Karpas-422 (cell line): ENCODE measurements at regions not wholly inside any gene's neighbourhood (a gene's known extent, or its start where the extent isn't known, plus 50 kb on each side); places are given as distances from the start of the nearest gene placed in this dataset.

ENCODE experiments used
- DNase-seq: peaks from one replicate; pipeline ENCODE4 v3.0.0-alpha.2; 2015
- H2AFZ ChIP-seq: fragments of 200-600 bp; sonication (generic); 2 replicates; pipeline ENCODE4 v1.6.1; 2014; ENCODE audit warnings: antibody characterized with exemption, low read length, mixed read lengths
- H3K27ac ChIP-seq: fragments of 200-600 bp; sonication (generic); 2 replicates; pipeline ENCODE4 v1.5.1; 2014; ENCODE audit warnings: mild to moderate bottlenecking, low read length, moderate library complexity
- H3K27me3 ChIP-seq: fragments of 200-600 bp; sonication (generic); 2 replicates; pipeline ENCODE4 v1.6.1; 2014; ENCODE audit warnings: low read length, mixed read lengths
- H3K36me3 ChIP-seq: fragments of 200-600 bp; sonication (generic); 2 replicates; pipeline ENCODE4 v1.6.1; 2014; ENCODE audit warnings: low read length, mixed read lengths; ENCODE audit not compliant: insufficient read depth
- H3K4me1 ChIP-seq: fragments of 200-600 bp; sonication (generic); 2 replicates; pipeline ENCODE4 v1.6.1; 2014; ENCODE audit warnings: mild to moderate bottlenecking, low read length, mixed read lengths
- H3K4me2 ChIP-seq: fragments of 200-600 bp; sonication (generic); 2 replicates; pipeline ENCODE4 v1.6.1; 2014; ENCODE audit warnings: low read length, low read depth, mild to moderate bottlenecking; ENCODE audit not compliant: poor library complexity, severe bottlenecking
- H3K4me3 ChIP-seq: fragments of 200-600 bp; sonication (generic); 2 replicates; pipeline ENCODE4 v1.5.1; 2014; ENCODE audit warnings: mild to moderate bottlenecking, antibody characterized with exemption, low read length, mixed read lengths
- H3K79me2 ChIP-seq: fragments of 200-600 bp; sonication (generic); 2 replicates; pipeline ENCODE4 v1.6.1; 2014; ENCODE audit warnings: mild to moderate bottlenecking, low read length, mixed read lengths
- H3K9ac ChIP-seq: fragments of 200-600 bp; sonication (generic); 2 replicates; pipeline ENCODE4 v1.6.0; 2014; ENCODE audit warnings: low read length
- H3K9me2 ChIP-seq: fragments of 200-600 bp; sonication (generic), shearing (Covaris generic); replicated peaks from 2 replicates; pipeline ENCODE4 v1.6.0; 2014; ENCODE audit warnings: mild to moderate bottlenecking, low read length, moderate library complexity; ENCODE audit not compliant: insufficient read depth
- H3K9me3 ChIP-seq: fragments of 300-700, 200-600 bp; sonication (generic); 2 replicates; pipeline ENCODE4 v1.6.1; 2014; ENCODE audit warnings: low read length, mixed read lengths
- H4K20me1 ChIP-seq: fragments of 200-600 bp; sonication (generic); 2 replicates; pipeline ENCODE4 v1.6.1; 2014; ENCODE audit warnings: mild to moderate bottlenecking, antibody characterized with exemption, low read length, low read depth; ENCODE audit not compliant: insufficient read depth

- no peaks in the 10 kb centered on the region for H3K9me2 ChIP-seq
- no peak overlapping the region for H2AFZ ChIP-seq
- no peaks in the 10 kb centered on the region for H3K36me3 ChIP-seq
- H3K4me1 ChIP-seq, result no peaks in the 10 kb centered on the region
- H3K27me3 ChIP-seq, result 0 out of 2 replicates have a peak, but pooled peaks cover 5% of the 10 kb centered on the region
- no peaks in the 10 kb centered on the region for H4K20me1 ChIP-seq
- H3K9ac ChIP-seq, result no peak overlapping the region
- H3K9me3 ChIP-seq, result no peaks in the 10 kb centered on the region
- DNase-seq, result no peak
- H3K79me2 ChIP-seq, result no peaks in the 10 kb centered on the region
- no peak overlapping the region for H3K4me3 ChIP-seq
- H3K4me2 ChIP-seq, result no peak overlapping the region
- H3K27ac ChIP-seq, result no peak overlapping the region
These were observed 192.7 kb downstream of the ANAPC10 start for GRCh38 chr4:144905286-144905685.

DNA sequence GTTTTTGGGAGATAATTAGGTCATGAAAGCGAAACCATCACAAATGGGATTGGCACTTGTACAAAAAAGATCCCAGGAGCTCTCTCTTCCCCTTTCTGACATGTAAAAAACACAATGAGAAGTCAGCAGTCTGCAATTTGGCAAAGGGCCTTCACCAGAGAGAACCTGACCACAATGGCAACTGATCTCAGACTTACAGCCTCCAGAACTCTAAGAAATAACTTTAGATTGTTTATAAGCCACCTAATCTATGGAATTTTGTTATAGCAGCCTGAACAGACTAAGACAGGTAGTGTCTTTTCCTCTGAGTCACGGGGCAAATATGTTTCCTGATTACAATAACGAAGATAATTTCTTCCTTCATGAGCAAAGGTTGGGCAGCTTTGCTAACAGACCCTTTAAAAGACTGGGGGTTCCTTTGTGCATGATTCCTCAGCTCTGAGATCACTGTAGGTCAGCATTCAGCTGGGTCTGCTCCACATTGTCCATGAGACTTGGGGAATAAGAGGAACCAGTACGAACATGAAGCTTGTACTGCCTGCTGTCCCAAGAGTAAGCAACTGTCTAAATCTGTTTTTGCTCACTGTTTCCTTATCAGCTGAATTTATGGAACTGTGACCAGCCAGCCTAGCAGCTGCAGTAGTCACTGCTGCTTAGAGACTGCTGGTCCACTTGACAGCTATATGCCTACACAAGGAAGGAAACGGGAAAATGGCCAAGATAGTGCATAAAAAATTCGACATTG is 191.6 kb downstream of the ANAPC10 start:
- Histone ChIP-seq H3K79me2 (no peaks in the 10 kb centered on the region), H3K27me3 (0 out of 2 replicates have a peak, but pooled peaks cover 5% of the 10 kb centered on the region), H3K4me1 (no peaks in the 10 kb centered on the region), H3K36me3 (no peaks in the 10 kb centered on the region), H2AFZ (no peak overlapping the region), H3K27ac (no peak overlapping the region), H3K9ac (no peak overlapping the region), H3K4me2 (no peak overlapping the region), H4K20me1 (no peaks in the 10 kb centered on the region), H3K9me2 (no peaks in the 10 kb centered on the region), H3K4me3 (no peak overlapping the region), H3K9me3 (no peaks in the 10 kb centered on the region)
- no peak for DNase-seq

DNA sequence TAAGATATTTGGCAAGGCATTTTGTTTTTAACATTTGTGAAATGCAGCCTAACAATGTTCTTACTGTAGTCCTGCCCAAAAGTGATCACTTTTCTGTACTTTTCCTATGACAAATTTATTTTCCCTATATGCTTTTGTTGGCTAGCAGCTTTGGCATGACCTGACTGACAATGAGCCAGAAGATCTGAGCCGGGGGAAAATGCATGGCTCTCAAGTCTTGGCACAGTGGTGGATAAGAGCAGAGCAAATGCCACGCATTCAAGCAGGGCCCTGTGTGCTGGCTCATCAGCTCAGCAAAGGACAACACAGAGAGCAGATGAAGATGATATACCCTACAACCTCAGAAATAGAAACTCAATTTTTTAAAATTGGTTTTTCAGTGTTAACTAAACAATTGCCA is 187.3 kb downstream of the ANAPC10 start:
- no peak overlapping the region for H3K27ac ChIP-seq
- no peaks in the 10 kb centered on the region for H3K79me2 ChIP-seq
- no peak overlapping the region for H3K4me3 ChIP-seq
- H3K9ac ChIP-seq, result no peak overlapping the region
- no peaks in the 10 kb centered on the region for H3K4me1 ChIP-seq
- no peaks in the 10 kb centered on the region for H3K9me3 ChIP-seq
- no peak for DNase-seq
- H3K27me3 ChIP-seq, result 0 out of 2 replicates have a peak, but pooled peaks cover 5% of the 10 kb centered on the region
- no peak overlapping the region for H3K4me2 ChIP-seq
- H2AFZ ChIP-seq, result no peak overlapping the region
- H3K9me2 ChIP-seq, result no peaks in the 10 kb centered on the region
- no peaks in the 10 kb centered on the region for H4K20me1 ChIP-seq
- H3K36me3 ChIP-seq, result no peaks in the 10 kb centered on the region
